ENCODE measurements at regions not wholly inside any gene's neighbourhood (a gene's known extent, or its start where the extent isn't known, plus 50 kb on each side); places are given as distances from the start of the nearest gene placed in this dataset.

- no peak for TF ChIP-seq CTCF (IDR thresholded peaks at IDR 0.05; ENCODE audit: control extremely low read depth, extremely low read depth)
- Histone ChIP-seq H3K36me3 (ENCODE audit: control insufficient read depth in 4 of 4, insufficient read depth in 4 of 4, low read length in 4 of 4) (no peaks in the 10 kb centered on the region), H3K9ac (ENCODE audit: insufficient read depth in 1 of 2, low read length in 2 of 2) (no peak overlapping the region), H3K9me3 (ENCODE audit: control insufficient read depth in 4 of 4, insufficient read depth in 3 of 4, low read length in 3 of 4) (peaks cover 0 to 2% (median 0%) of the 10 kb centered on the region in 4 donors), H3K4me1 (ENCODE audit: control insufficient read depth in 5 of 5, insufficient read depth in 5 of 5, low read length in 5 of 5) (peaks cover 0 to 25% (median 0%) of the 10 kb centered on the region in 5 donors), H3K4me3 (no peak overlapping the region), H3K27ac (ENCODE audit: low read depth in 1 of 2, low read length in 1 of 2) (no peak overlapping the region), H3K27me3 (ENCODE audit: control insufficient read depth in 3 of 3, insufficient read depth in 3 of 3, low read length in 2 of 3) (peaks cover 6 to 40% (median 28%) of the 10 kb centered on the region in 3 donors)
- DNase-seq (no peak), ATAC-seq (ENCODE audit: insufficient read depth, low FRiP score) (no peak)
- 79 to 86% methylated on average over 10 of the region's 10 CpGs for WGBS, 2 donors
Measured at GRCh38 chr6:165852676-165853075, 189.6 kb upstream of the PDE10A start.

- no peak overlapping the region for H3K27ac ChIP-seq (ENCODE audit: low read depth in 1 of 2, low read length in 1 of 2)
- ATAC-seq (ENCODE audit: insufficient read depth, low FRiP score) (peak; percentile 64), DNase-seq (peak; percentile 81 to 82 (median 82))
- H3K4me3 ChIP-seq, result no peak overlapping the region
- peak overlapping the region in 1 of 2 donors; percentile 16 for H3K9ac ChIP-seq (ENCODE audit: insufficient read depth in 1 of 2, low read length in 2 of 2)
- H3K36me3 ChIP-seq (ENCODE audit: control insufficient read depth in 4 of 4, insufficient read depth in 4 of 4, low read length in 4 of 4), result no peaks in the 10 kb centered on the region
- TF ChIP-seq CTCF (IDR thresholded peaks at IDR 0.05; ENCODE audit: control extremely low read depth, extremely low read depth), result peak; percentile 79
- H3K9me3 ChIP-seq (ENCODE audit: control insufficient read depth in 4 of 4, insufficient read depth in 3 of 4, low read length in 3 of 4), result peaks cover 0 to 2% (median 0%) of the 10 kb centered on the region in 4 donors
- peaks cover 6 to 33% (median 28%) of the 10 kb centered on the region in 3 donors for H3K27me3 ChIP-seq (ENCODE audit: control insufficient read depth in 3 of 3, insufficient read depth in 3 of 3, low read length in 2 of 3)
- H3K4me1 ChIP-seq (ENCODE audit: control insufficient read depth in 5 of 5, insufficient read depth in 5 of 5, low read length in 5 of 5), result peaks cover 0 to 47% (median 12%) of the 10 kb centered on the region in 5 donors
- WGBS, 2 donors, result 14% methylated on average over 9 of the region's 9 CpGs
Measured at GRCh38 chr6:165850434-165851019, 187.5 kb upstream of the PDE10A start.

DNA sequence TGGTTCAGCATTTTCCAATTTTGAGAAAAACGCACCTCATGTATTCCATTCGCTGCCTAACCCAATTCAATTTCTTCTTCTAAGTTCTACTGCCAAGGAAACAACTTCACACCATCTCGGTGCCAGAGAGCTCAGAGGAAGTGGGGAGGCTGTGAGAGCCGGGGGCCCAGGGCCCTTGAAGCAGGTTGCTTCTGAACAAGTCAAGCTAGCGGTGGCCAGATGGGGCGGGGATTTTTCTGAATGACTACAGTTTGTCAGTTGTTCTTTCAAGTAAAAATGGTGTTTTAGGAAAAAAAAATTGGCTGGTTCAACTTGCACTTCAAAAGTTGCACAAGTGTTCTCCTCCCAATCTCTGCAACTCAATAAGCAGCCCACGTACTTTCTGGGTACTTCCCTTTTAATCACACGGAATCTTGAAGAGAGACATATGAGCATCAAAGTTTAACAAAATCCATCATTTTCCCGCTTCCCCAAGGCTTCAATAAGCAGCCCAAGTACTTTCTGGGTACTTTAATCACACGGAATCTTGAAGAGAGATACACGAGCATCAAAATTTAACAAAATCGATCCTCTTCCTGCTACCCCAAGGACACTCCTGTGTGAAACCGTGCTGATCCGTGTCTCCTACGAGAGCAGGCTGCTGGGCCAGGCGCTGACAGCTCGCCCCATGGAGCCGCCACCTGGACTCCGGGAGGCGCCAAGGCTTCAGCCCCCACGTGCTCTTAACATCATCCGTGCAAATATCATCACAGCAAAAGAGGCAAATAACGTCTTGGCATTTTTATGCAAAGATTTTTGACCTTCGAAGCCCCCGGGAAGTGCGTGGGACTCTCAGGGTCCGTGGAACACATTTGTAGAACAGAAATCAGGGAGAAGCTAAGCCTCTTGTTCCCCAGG lies 186.7 kb upstream of the PDE10A start:
- Histone ChIP-seq H3K4me3 (no peak overlapping the region), H3K9ac (ENCODE audit: insufficient read depth in 1 of 2, low read length in 2 of 2) (peak overlapping the region in 1 of 2 donors; percentile 16), H3K27ac (ENCODE audit: low read depth in 1 of 2, low read length in 1 of 2) (no peak overlapping the region), H3K27me3 (ENCODE audit: control insufficient read depth in 3 of 3, insufficient read depth in 3 of 3, low read length in 2 of 3) (peaks cover 6 to 30% (median 26%) of the 10 kb centered on the region in 3 donors), H3K36me3 (ENCODE audit: control insufficient read depth in 4 of 4, insufficient read depth in 4 of 4, low read length in 4 of 4) (no peaks in the 10 kb centered on the region), H3K4me1 (ENCODE audit: control insufficient read depth in 5 of 5, insufficient read depth in 5 of 5, low read length in 5 of 5) (peaks cover 0 to 54% (median 12%) of the 10 kb centered on the region in 5 donors), H3K9me3 (ENCODE audit: control insufficient read depth in 4 of 4, insufficient read depth in 3 of 4, low read length in 3 of 4) (peaks cover 0 to 2% (median 0%) of the 10 kb centered on the region in 4 donors)
- no peak for TF ChIP-seq CTCF (IDR thresholded peaks at IDR 0.05; ENCODE audit: control extremely low read depth, extremely low read depth)
- ATAC-seq (ENCODE audit: insufficient read depth, low FRiP score) (no peak), DNase-seq (peak; percentile 39 to 76 (median 46))
- WGBS, 2 donors, result 27 to 28% methylated on average over 27 of the region's 27 CpGs
